H1 (cell line): ENCODE measurements at regions not wholly inside any gene's neighbourhood (a gene's known extent, or its start where the extent isn't known, plus 50 kb on each side); places are given as distances from the start of the nearest gene placed in this dataset.

Experiments used
- TAF1 ChIP-seq: IDR thresholded peaks from 2 replicates; pipeline ENCODE4 v1.6.1; 2011; ENCODE audit warnings: mild to moderate bottlenecking, low read depth, low read length
- ZNF274 ChIP-seq: IDR thresholded peaks from 2 replicates; pipeline ENCODE4 v1.7.0; 2012; ENCODE audit warnings: low read length, borderline replicate concordance; ENCODE audit errors: extremely low read depth
- TF ChIP-seq, protein P1 (sequence below), 3 experiments: IDR thresholded peaks; 1 replicate in 2 of 3; 2 replicates in 1 of 3; pipeline versions ENCODE4 v1.5.1 to v1.6.1; 2011; ENCODE audit warnings: low read length in 3 of 3, mild to moderate bottlenecking in 3 of 3, inconsistent platforms in 2 of 3, low read depth in 1 of 3, moderate library complexity in 1 of 3; ENCODE audit not compliant: insufficient read depth in 1 of 3; ENCODE audit errors: control extremely low read depth in 1 of 3

DNA sequence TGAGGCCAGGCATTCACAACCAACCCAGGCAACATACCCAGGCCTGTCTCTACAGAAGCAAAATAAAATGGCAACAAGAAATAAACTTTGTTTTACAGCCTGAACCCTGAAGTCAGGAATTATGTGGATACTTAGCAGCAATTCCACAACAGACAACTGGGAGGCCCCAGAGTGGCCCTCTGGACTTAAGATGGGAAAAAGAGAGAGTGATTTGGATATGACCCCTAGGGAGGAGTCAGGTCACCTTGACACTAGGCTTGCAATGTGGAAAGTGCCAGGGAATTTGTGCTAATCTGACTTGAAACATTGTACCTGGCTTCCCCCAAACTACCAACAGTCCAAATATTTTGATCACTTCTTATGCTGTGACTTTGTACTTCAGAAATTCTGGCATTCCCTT lies 193.1 kb downstream of the PARM1 start:
- TF ChIP-seq ZNF274 (no peak), TAF1 (no peak)
- TF ChIP-seq, protein P1, sequence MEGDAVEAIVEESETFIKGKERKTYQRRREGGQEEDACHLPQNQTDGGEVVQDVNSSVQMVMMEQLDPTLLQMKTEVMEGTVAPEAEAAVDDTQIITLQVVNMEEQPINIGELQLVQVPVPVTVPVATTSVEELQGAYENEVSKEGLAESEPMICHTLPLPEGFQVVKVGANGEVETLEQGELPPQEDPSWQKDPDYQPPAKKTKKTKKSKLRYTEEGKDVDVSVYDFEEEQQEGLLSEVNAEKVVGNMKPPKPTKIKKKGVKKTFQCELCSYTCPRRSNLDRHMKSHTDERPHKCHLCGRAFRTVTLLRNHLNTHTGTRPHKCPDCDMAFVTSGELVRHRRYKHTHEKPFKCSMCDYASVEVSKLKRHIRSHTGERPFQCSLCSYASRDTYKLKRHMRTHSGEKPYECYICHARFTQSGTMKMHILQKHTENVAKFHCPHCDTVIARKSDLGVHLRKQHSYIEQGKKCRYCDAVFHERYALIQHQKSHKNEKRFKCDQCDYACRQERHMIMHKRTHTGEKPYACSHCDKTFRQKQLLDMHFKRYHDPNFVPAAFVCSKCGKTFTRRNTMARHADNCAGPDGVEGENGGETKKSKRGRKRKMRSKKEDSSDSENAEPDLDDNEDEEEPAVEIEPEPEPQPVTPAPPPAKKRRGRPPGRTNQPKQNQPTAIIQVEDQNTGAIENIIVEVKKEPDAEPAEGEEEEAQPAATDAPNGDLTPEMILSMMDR (IDR thresholded peaks at IDR 0.05; ENCODE audit: control extremely low read depth in 1 of 3, insufficient read depth in 1 of 3, low read depth in 1 of 3, low read length in 3 of 3): no peak
